GM21447 (cell line): ENCODE measurements at regions not wholly inside any gene's neighbourhood (a gene's known extent, or its start where the extent isn't known, plus 50 kb on each side); places are given as distances from the start of the nearest gene placed in this dataset.
"Not testable (repeated sequence)": the region's sequence is repeated elsewhere in the genome, so short reads cannot be mapped to it uniquely, and the experiment has no call there.

Source experiments
- ATAC-seq: cut with Tn5 transposase; IDR thresholded peaks from one replicate; pipeline ENCODE4 v1.9.1; 2021; ENCODE audit not compliant: unreplicated experiment

- ATAC-seq, result no peak
Measured at GRCh38 chr5:91493086-91493485, 110.0 kb upstream of the ARRDC3 start.

- ATAC-seq, result no peak
Measured at GRCh38 chr5:91491229-91491628, 108.1 kb upstream of the ARRDC3 start.

- ATAC-seq, result no peak
Measured at GRCh38 chr5:91490316-91490715, 107.2 kb upstream of the ARRDC3 start.

- no peak for ATAC-seq
Measured at GRCh38 chr5:91487420-91487819, 104.3 kb upstream of the ARRDC3 start.

- ATAC-seq, result no peak
Measured at GRCh38 chr5:91486638-91487037, 103.5 kb upstream of the ARRDC3 start.

- ATAC-seq, result no peak
Measured at GRCh38 chr5:91484662-91485061, 101.5 kb upstream of the ARRDC3 start.

GRCh38 chr5:91479376-91479775 lies 96.3 kb upstream of the ARRDC3 start:
- not testable (repeated sequence) for ATAC-seq

GRCh38 chr5:91478096-91478495 lies 95.0 kb upstream of the ARRDC3 start:
- ATAC-seq, result no peak

GRCh38 chr5:91477408-91477807 lies 94.3 kb upstream of the ARRDC3 start:
- ATAC-seq, result no peak

- no peak for ATAC-seq
Measured at GRCh38 chr5:91474201-91474600, 91.1 kb upstream of the ARRDC3 start.

- no peak for ATAC-seq
Measured at GRCh38 chr5:91472631-91473030, 89.5 kb upstream of the ARRDC3 start.

GRCh38 chr5:91469517-91470165 lies 86.5 kb upstream of the ARRDC3 start:
- no peak for ATAC-seq

GRCh38 chr5:91468651-91469422 lies 85.7 kb upstream of the ARRDC3 start:
- no peak for ATAC-seq

GRCh38 chr5:91464886-91465646 lies 81.9 kb upstream of the ARRDC3 start:
- no peak for ATAC-seq

- ATAC-seq, result no peak
Measured at GRCh38 chr5:91457681-91458058, 74.6 kb upstream of the ARRDC3 start.

GRCh38 chr5:91456928-91457680 lies 74.0 kb upstream of the ARRDC3 start:
- ATAC-seq, result no peak

- ATAC-seq, result no peak
Measured at GRCh38 chr5:91449083-91449482, 66.0 kb upstream of the ARRDC3 start.

- ATAC-seq, result not testable (repeated sequence)
Measured at GRCh38 chr5:91448079-91448478, 65.0 kb upstream of the ARRDC3 start.

- ATAC-seq, result not testable (repeated sequence)
Measured at GRCh38 chr5:91446880-91447279, 63.8 kb upstream of the ARRDC3 start.

- ATAC-seq, result no peak
Measured at GRCh38 chr5:91443761-91444467, 60.8 kb upstream of the ARRDC3 start.

- no peak for ATAC-seq
Measured at GRCh38 chr5:91443023-91443422, 59.9 kb upstream of the ARRDC3 start.
